IPS-15b (cell line): ENCODE measurements at regions not wholly inside any gene's neighbourhood (a gene's known extent, or its start where the extent isn't known, plus 50 kb on each side); places are given as distances from the start of the nearest gene placed in this dataset.
"Not testable (repeated sequence)": the region's sequence is repeated elsewhere in the genome, so short reads cannot be mapped to it uniquely, and the experiment has no call there.

ENCODE experiments used
- H3K27me3 ChIP-seq: one replicate; pipeline ENCODE4 v1.6.1; 2013; ENCODE audit warnings: low read length; ENCODE audit not compliant: control insufficient read depth, insufficient read depth
- H3K36me3 ChIP-seq: one replicate; pipeline ENCODE4 v1.6.1; 2013; ENCODE audit warnings: low read length; ENCODE audit not compliant: control insufficient read depth, insufficient read depth
- H3K4me1 ChIP-seq: one replicate; pipeline ENCODE4 v1.6.1; 2013; ENCODE audit warnings: mild to moderate bottlenecking, low read length; ENCODE audit not compliant: control insufficient read depth, insufficient read depth
- H3K4me3 ChIP-seq: one replicate; pipeline ENCODE4 v1.5.1; 2013; ENCODE audit warnings: low read depth, low read length
- H3K9ac ChIP-seq: one replicate; pipeline ENCODE4 v1.6.1; 2013; ENCODE audit warnings: low read depth, mild to moderate bottlenecking, low read length
- H3K9me3 ChIP-seq: one replicate; pipeline ENCODE4 v1.6.1; 2013; ENCODE audit warnings: mild to moderate bottlenecking, low read length; ENCODE audit not compliant: control insufficient read depth, insufficient read depth

DNA sequence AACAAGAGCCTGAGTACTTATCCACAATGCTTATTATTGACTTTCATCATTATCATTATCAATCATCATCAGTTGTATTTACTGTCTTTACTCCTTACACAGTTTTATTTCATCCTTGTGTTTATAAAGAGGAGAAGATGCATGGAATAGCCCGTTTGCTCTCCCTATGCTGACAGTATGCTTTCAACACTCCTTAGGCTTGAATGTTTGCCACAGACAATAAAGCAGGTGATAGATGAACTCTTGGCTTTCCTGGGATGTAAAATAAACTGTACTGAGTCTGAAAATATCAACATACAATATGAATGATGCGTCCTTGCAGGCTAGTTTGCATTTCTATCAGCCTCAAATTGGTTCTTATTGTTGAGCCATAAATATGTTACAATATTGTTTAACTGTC is 891.8 kb upstream of the NCAM2 start:
- H3K4me1 ChIP-seq = peaks cover 4% of the 10 kb centered on the region
- no peak overlapping the region for H3K4me3 ChIP-seq
- no peak overlapping the region for H3K9ac ChIP-seq
- H3K27me3 ChIP-seq = no peaks in the 10 kb centered on the region
- no peaks in the 10 kb centered on the region for H3K36me3 ChIP-seq
- no peaks in the 10 kb centered on the region for H3K9me3 ChIP-seq

DNA sequence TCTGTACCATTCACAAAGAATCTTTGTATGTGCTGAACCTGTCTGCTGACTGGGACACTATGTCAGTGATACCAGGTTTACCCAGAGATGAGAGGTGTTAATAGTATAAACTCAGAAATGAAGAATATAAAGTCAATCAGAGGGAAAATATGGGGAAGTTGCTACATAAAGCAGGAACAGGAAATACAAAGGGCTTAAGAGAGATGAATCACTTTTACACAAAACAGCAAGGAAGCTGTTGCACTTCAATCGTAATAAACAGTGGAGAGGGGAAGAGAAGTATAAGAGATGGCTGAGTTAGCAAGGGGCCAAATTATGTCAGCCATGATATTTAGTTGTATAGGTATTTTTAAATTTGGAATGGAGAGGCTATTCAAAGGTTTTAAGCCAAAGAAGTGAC is 890.2 kb upstream of the NCAM2 start:
- no peaks in the 10 kb centered on the region for H3K36me3 ChIP-seq
- no peak overlapping the region for H3K4me3 ChIP-seq
- no peaks in the 10 kb centered on the region for H3K27me3 ChIP-seq
- no peaks in the 10 kb centered on the region for H3K9me3 ChIP-seq
- peaks cover 4% of the 10 kb centered on the region for H3K4me1 ChIP-seq
- H3K9ac ChIP-seq = no peak overlapping the region

DNA sequence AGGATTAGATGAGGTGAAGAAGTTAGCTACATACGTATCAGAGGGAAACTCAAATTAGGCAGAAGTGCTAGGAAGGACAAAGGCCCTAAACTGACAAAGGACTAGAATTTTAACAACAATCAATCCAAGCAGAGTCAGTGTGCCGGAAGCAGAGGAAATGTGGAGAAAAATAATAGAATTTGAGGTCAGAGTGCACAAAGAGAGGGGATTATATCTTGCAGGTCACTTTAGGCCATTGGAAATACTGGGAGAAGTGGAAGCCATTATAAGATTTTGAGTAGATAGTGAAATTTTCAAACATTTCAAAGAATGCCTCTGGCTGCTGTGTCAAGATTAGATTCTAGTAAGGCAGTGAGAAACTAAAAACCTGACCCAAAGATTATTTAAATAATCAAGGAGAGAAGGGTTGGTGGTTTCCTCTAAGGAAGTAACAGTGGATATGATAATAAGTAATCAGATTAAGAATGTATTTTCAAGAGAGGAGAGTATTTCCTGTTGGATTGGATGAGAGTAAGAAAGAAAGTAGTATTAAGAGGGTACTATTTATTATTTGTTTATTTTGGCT is 889.2 kb upstream of the NCAM2 start:
- no peaks in the 10 kb centered on the region for H3K36me3 ChIP-seq
- no peak overlapping the region for H3K4me3 ChIP-seq
- H3K9ac ChIP-seq = no peak overlapping the region
- no peaks in the 10 kb centered on the region for H3K27me3 ChIP-seq
- H3K9me3 ChIP-seq = no peaks in the 10 kb centered on the region
- H3K4me1 ChIP-seq = peaks cover 4% of the 10 kb centered on the region

DNA sequence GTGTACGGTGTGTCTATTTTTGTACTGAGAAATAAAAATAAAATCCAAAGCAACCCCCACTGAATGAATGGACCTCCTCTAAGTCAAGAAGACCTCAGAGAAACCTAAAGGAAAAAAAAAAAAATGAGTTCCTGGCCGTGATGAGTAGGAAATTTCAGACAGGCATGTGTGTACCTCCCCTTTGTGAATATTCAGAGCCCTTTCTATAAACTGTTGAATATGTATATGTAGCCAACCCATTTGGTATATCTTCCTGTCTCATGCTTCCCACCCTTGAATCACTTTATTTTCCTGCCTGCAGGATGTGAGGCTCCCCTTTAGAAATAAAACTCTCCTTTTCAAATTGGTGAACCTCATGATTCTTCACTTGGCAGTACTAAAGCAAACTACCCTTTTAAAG is 887.8 kb upstream of the NCAM2 start:
- H3K4me3 ChIP-seq = no peak overlapping the region
- H3K36me3 ChIP-seq = no peaks in the 10 kb centered on the region
- H3K9me3 ChIP-seq = no peaks in the 10 kb centered on the region
- no peaks in the 10 kb centered on the region for H3K27me3 ChIP-seq
- no peak overlapping the region for H3K9ac ChIP-seq
- H3K4me1 ChIP-seq = peaks cover 4% of the 10 kb centered on the region

DNA sequence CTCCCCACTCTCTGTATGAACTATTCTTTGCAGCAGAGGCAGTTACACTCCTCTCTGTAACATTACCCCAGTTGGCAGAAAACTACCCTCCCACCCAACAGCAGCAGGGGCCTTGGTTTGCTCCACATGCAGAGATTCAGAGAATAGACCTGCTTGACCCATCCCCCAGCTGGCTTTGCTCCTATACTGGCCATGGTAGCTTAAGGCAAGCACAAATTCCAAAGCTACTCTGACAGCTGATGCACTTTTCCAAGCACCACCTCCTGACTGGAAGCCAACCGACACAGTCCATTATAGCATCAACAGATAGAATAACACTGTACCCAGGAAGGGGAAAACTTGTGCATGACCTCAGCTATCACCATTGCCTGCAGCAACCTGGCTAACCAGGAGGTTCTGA is 846.5 kb upstream of the NCAM2 start:
- no peaks in the 10 kb centered on the region for H3K4me1 ChIP-seq
- H3K27me3 ChIP-seq = no peaks in the 10 kb centered on the region
- H3K4me3 ChIP-seq = no peak overlapping the region
- no peak overlapping the region for H3K9ac ChIP-seq
- H3K9me3 ChIP-seq = peaks cover 6% of the 10 kb centered on the region
- no peaks in the 10 kb centered on the region for H3K36me3 ChIP-seq

DNA sequence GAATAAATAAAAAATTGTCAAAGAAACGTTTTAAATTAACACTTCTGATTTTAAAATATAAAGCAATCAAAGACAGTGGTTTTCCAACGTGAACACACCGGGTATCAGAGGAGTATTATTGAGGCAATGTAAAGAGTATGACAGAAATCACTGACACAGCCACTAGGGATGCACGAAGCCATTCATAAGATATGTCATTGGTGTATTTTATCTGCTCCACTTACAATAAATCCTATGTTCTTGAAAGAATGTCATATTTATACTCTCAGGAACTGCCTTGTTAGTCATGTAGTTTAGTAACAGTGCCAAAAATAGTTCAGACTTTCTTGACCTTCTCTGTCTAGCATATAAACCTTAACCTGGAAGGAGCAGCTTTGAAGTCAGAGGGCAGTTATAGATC is 835.0 kb upstream of the NCAM2 start:
- no peaks in the 10 kb centered on the region for H3K36me3 ChIP-seq
- H3K4me3 ChIP-seq = no peak overlapping the region
- no peaks in the 10 kb centered on the region for H3K9me3 ChIP-seq
- H3K27me3 ChIP-seq = no peaks in the 10 kb centered on the region
- H3K9ac ChIP-seq = no peak overlapping the region
- H3K4me1 ChIP-seq = no peaks in the 10 kb centered on the region

DNA sequence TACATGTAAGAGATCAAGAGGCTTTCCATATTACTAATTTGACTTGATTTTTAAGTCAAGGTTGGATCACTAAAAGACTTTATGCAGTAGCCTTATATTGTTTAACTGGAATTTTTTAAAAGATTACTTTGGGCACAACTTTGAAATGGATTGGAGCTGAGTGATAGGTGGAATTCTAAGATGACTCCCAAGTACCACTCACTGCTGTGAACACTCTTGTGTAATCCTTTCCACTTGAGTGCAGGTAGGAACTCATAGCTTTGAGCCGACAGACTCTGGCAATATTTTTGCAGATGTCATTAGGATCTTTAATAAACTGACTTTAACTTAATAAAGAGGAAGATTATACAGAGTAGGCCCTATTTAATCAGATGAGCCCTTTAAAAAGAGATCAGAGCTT is 831.1 kb upstream of the NCAM2 start:
- H3K27me3 ChIP-seq = no peaks in the 10 kb centered on the region
- H3K4me1 ChIP-seq = no peaks in the 10 kb centered on the region
- H3K36me3 ChIP-seq = no peaks in the 10 kb centered on the region
- H3K4me3 ChIP-seq = no peak overlapping the region
- no peak overlapping the region for H3K9ac ChIP-seq
- no peaks in the 10 kb centered on the region for H3K9me3 ChIP-seq

DNA sequence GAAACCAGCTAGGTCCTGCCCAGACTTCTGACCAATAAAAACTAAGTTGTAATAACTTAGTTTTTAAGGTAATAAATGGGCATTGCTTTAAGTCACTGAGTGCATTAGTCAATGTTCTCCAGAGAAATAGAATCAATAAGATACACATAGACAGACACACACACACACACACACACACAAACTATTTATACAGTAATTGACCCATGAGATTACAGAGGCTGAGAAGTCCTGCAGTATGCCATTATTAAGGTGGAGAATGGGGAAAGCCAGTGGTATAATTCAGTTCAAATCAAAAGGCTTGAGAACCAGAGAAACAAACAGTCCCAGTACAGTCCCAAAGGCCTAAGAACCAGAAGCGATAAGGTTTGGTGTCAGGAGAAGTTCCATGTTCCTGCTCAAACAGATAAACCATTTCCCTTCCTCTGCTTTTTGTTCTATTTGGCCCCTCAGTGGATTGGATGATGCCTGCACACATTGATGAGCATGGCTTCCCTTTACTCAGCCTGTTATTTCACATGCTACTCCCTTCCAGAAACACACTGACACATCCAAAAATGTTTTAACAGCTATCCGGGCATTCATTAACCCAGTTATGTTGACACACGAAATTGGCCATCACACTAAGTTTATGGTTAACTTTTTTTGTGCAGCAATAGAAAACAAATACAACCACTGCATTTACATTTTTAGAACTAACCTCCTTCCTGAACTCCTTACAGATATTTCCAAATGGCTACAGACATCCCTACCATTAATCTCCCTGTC is 828.2 kb upstream of the NCAM2 start:
- H3K36me3 ChIP-seq = no peaks in the 10 kb centered on the region

DNA sequence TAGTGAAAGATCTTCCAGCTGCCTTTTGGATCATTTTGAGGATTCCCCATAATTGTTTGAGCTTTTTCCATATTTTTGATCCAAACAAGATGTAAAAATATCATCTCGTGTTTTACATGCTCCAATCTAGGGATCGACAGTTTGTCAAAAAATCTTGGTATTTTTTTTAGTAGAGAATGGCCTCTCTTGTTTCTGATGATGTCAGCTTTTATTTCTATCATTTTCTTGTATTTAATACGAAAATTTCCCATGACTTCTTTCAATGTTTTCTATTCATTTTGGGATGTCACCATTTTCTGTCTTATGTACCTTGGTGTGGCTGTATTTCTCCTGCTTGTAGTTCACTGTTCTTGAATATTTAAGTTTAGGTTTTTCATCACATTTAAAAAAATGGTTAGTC is 812.0 kb upstream of the NCAM2 start:
- Histone ChIP-seq H3K9me3 (no peaks in the 10 kb centered on the region), H3K27me3 (no peaks in the 10 kb centered on the region), H3K4me3 (no peak overlapping the region), H3K4me1 (no peaks in the 10 kb centered on the region), H3K36me3 (no peaks in the 10 kb centered on the region), H3K9ac (no peak overlapping the region)

More for the DNA sequence above, 828.2 kb upstream of the NCAM2 start:
- Histone ChIP-seq H3K9me3 (no peaks in the 10 kb centered on the region), H3K4me1 (no peaks in the 10 kb centered on the region), H3K4me3 (no peak overlapping the region), H3K9ac (no peak overlapping the region), H3K27me3 (no peaks in the 10 kb centered on the region)

DNA sequence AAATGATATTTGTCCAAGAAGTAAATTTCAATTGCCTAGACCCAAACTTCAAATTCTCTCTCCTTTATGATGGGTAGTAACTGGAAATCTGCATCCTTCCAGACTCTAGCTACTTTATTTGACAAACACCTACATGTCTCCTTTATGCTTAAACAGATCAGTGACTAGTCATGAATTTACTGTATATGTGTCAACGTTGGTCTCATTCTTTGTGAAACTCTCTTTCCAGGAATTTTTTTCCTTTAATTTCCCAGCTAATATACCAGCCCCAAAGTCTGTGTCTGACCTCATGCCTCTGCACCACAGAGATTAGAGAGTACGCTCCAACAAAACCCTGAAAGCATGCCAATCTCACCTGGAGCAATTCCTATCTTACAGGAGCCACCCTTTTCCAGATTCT is 811.2 kb upstream of the NCAM2 start:
- H3K9ac ChIP-seq = no peak overlapping the region
- H3K36me3 ChIP-seq = no peaks in the 10 kb centered on the region
- H3K9me3 ChIP-seq = no peaks in the 10 kb centered on the region
- no peaks in the 10 kb centered on the region for H3K4me1 ChIP-seq
- no peak overlapping the region for H3K4me3 ChIP-seq
- H3K27me3 ChIP-seq = no peaks in the 10 kb centered on the region

DNA sequence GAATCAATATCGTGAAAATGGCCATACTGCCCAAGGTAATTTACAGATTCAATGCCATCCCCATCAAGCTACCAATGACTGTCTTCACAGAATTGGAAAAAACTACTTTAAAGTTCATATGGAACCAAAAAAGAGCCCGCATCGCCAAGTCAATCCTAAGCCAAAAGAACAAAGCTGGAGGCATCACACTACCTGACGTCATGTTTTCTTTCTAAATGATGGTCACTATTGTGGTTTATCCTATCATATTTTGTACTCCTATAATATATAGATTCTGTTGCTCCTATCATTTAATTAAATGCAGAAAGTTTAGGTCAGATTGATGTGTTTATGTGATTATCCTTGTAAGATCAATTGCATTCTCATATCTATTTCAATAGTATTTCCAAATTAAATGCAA is 796.9 kb upstream of the NCAM2 start:
- H3K9ac ChIP-seq, H3K27me3 ChIP-seq, H3K4me1 ChIP-seq, H3K4me3 ChIP-seq, H3K36me3 ChIP-seq, H3K9me3 ChIP-seq: not testable (repeated sequence)

DNA sequence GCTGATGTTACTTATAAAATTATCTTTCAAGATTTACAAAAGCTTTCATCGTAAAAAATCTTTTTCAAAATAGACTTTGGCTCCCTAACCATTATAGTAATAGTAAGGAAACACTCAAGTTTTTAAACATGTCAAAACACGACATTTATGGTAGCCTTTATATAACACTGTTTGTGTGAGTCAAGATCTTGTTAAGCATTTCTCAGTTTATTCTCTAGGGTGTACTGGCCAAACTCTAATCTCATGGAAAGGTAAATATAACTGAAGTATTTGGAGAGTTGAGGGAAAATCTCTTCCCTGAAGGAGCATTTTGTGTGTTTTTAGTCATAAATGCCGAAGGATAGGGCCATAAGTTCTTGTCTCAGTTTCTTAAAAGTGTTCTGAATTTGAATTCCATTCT is 790.9 kb upstream of the NCAM2 start:
- H3K36me3 ChIP-seq = no peaks in the 10 kb centered on the region
- H3K27me3 ChIP-seq = no peaks in the 10 kb centered on the region
- no peak overlapping the region for H3K9ac ChIP-seq
- no peaks in the 10 kb centered on the region for H3K9me3 ChIP-seq
- H3K4me1 ChIP-seq = no peaks in the 10 kb centered on the region
- no peak overlapping the region for H3K4me3 ChIP-seq
